ENCODE measurements at regions not wholly inside any gene's neighbourhood (a gene's known extent, or its start where the extent isn't known, plus 50 kb on each side); places are given as distances from the start of the nearest gene placed in this dataset.

DNA sequence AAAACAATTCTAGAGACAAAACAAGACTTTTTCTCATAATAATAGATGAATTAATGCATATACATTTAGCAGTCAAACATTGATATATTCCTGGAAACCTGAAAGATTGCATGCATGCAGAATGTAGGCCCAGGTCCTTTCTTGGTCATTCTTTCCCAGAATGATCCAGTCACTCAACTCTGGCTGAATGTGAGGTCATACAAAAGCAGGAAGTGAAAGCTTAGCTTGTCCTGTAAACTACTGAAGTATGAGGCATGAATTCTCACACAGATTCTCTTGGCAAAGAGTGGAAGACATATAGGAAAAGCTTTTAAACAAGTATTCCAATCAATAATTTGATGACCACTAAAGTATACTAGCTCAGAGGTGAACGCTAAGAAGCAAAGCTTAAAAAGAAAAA lies 253.9 kb downstream of the PPP1R3A start:
- ChIA-PET CTCF (no interaction called here), POLR2A (no interaction called here)
- DNase-seq (ENCODE audit: extremely low spot score), result no peak

DNA sequence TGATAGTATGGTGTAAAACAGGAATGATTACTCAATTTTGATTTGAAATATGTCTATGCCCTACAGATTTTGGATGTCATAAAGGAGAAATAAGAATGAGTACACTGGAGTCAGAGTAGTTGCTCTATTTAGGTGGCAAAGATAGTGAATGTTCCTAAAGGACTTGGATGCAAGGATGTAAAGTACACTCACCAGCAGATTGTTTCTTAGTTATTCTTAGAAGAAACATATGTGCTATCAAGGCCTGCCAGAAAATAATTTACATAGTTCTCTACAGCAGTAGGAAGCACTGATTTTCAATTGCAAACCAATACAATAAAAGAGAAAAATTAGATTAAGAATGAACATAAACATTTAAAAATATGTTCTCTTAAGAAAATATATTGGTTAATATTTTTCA lies 259.4 kb downstream of the PPP1R3A start:
- ChIA-PET POLR2A (no interaction called here), CTCF (no interaction called here)
- DNase-seq (ENCODE audit: extremely low spot score), result no peak
- TF ChIP-seq, protein P1, sequence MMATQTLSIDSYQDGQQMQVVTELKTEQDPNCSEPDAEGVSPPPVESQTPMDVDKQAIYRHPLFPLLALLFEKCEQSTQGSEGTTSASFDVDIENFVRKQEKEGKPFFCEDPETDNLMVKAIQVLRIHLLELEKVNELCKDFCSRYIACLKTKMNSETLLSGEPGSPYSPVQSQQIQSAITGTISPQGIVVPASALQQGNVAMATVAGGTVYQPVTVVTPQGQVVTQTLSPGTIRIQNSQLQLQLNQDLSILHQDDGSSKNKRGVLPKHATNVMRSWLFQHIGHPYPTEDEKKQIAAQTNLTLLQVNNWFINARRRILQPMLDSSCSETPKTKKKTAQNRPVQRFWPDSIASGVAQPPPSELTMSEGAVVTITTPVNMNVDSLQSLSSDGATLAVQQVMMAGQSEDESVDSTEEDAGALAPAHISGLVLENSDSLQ (IDR thresholded peaks at IDR 0.05), result no peak
- TF ChIP-seq CTBP1 (IDR thresholded peaks at IDR 0.05; ENCODE audit: borderline replicate concordance), result no peak
- TF ChIP-seq HDGF (IDR thresholded peaks at IDR 0.05; ENCODE audit: borderline replicate concordance), result no peak
- no peak for TF ChIP-seq ARNT (IDR thresholded peaks at IDR 0.05)
- TF ChIP-seq FOXK2 (IDR thresholded peaks at IDR 0.05), result no peak
- no peak for TF ChIP-seq FOXA1 (IDR thresholded peaks at IDR 0.05)
- no peak for TF ChIP-seq L3MBTL2 (conservative IDR thresholded peaks at IDR 0.05)
- no peak for TF ChIP-seq LEF1 (IDR thresholded peaks at IDR 0.05; ENCODE audit: borderline replicate concordance)
- TF ChIP-seq SUZ12 (IDR thresholded peaks at IDR 0.05), result no peak
- TF ChIP-seq FOXM1 (IDR thresholded peaks at IDR 0.05; ENCODE audit: borderline replicate concordance), result no peak
- no peak for TF ChIP-seq NFRKB (IDR thresholded peaks at IDR 0.05)
- TF ChIP-seq ZNF384 (IDR thresholded peaks at IDR 0.05), result no peak

More for the DNA sequence above, 253.9 kb downstream of the PPP1R3A start:
- TF ChIP-seq LEF1 (IDR thresholded peaks at IDR 0.05; ENCODE audit: borderline replicate concordance) (no peak), FOXA1 (IDR thresholded peaks at IDR 0.05) (no peak), CTBP1 (IDR thresholded peaks at IDR 0.05; ENCODE audit: borderline replicate concordance) (no peak), FOXK2 (IDR thresholded peaks at IDR 0.05) (no peak)

DNA sequence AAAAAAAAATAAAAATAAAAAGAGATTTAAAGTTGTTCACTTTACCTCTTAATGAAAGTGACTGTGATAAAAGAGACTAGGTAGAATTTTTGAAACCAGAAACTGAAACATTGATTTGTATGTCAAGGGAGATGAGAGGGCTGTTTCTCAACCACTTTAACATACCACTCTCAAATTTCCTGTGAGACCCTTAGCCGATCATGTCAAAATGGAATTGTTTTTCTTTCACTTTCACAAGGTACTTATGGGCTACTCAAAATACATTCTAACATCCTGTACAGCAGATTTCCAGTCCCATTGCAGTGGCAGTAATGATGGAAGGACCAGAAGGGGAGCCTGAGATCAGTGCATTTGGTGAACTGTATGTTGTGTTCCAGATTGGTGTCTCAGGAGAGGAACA lies 261.2 kb downstream of the PPP1R3A start:
- CTCF ChIA-PET, result no interaction called here
- no peak for DNase-seq (ENCODE audit: extremely low spot score)
- POLR2A ChIA-PET, result no interaction called here

DNA sequence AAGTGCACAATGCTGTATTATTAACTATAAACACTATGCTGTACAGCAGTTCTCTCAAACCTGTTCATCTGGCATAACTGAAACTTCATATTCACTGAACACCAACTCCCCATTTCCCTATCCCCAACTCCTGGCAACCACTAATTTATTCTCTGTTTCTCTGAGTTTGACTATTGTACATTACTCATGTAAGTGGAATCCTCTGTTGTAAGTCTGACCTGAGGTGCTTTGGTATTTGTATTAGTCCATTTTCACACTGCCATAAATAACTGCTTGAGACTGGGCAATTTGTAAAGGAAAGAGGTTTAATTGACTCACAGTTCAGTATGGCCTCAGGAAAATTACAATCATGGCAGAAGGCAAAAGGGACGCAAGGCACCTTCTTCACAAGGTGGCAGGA lies 266.3 kb downstream of the PPP1R3A start:
- DNase-seq (ENCODE audit: extremely low spot score), result no peak
- TF ChIP-seq SUZ12 (IDR thresholded peaks at IDR 0.05) (no peak), HDGF (IDR thresholded peaks at IDR 0.05; ENCODE audit: borderline replicate concordance) (no peak), ARNT (IDR thresholded peaks at IDR 0.05) (no peak), CTBP1 (IDR thresholded peaks at IDR 0.05; ENCODE audit: borderline replicate concordance) (no peak), SP1 (IDR thresholded peaks at IDR 0.05) (no peak), BHLHE40 (IDR thresholded peaks at IDR 0.05; ENCODE audit: borderline replicate concordance) (no peak), FOXK2 (IDR thresholded peaks at IDR 0.05) (no peak), L3MBTL2 (conservative IDR thresholded peaks at IDR 0.05) (no peak), LEF1 (IDR thresholded peaks at IDR 0.05; ENCODE audit: borderline replicate concordance) (no peak), NFRKB (IDR thresholded peaks at IDR 0.05) (no peak), TARDBP (IDR thresholded peaks at IDR 0.05) (no peak), ZNF384 (IDR thresholded peaks at IDR 0.05) (no peak), FOXM1 (IDR thresholded peaks at IDR 0.05; ENCODE audit: borderline replicate concordance) (no peak)
- TF ChIP-seq, protein P1 (IDR thresholded peaks at IDR 0.05), result no peak
- CTCF ChIA-PET, result no interaction called here
- POLR2A ChIA-PET, result no interaction called here

More for the DNA sequence above, 261.2 kb downstream of the PPP1R3A start:
- TF ChIP-seq TARDBP (IDR thresholded peaks at IDR 0.05) (no peak), NFRKB (IDR thresholded peaks at IDR 0.05) (no peak), FOXA1 (IDR thresholded peaks at IDR 0.05) (no peak), LEF1 (IDR thresholded peaks at IDR 0.05; ENCODE audit: borderline replicate concordance) (no peak), CTBP1 (IDR thresholded peaks at IDR 0.05; ENCODE audit: borderline replicate concordance) (no peak), SUZ12 (IDR thresholded peaks at IDR 0.05) (no peak), SP1 (IDR thresholded peaks at IDR 0.05) (no peak), ARNT (IDR thresholded peaks at IDR 0.05) (no peak), FOXK2 (IDR thresholded peaks at IDR 0.05) (no peak)

DNA sequence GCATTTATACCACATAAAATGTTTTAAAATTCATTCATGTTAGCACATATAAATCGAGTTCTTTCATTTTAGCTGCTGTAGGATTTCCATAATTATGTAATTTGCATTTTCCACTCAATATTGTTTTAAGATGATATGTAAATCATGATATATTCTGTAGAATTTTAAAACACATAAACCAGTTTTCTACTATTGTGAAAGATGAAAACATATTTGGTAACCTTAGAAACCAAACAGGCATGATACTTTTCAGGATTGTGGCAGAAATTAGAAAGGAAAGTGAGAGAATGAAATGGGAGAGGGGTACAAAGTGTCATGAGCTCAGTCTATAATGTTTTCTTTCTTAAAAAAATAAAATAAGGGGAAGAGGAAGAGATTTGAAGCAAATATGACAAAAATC lies 269.3 kb downstream of the PPP1R3A start:
- DNase-seq (ENCODE audit: extremely low spot score), result no peak
- TF ChIP-seq TARDBP (IDR thresholded peaks at IDR 0.05) (no peak), FOXK2 (IDR thresholded peaks at IDR 0.05) (no peak), BHLHE40 (IDR thresholded peaks at IDR 0.05; ENCODE audit: borderline replicate concordance) (no peak), FOXM1 (IDR thresholded peaks at IDR 0.05; ENCODE audit: borderline replicate concordance) (no peak), NFRKB (IDR thresholded peaks at IDR 0.05) (no peak), L3MBTL2 (conservative IDR thresholded peaks at IDR 0.05) (no peak), SP1 (IDR thresholded peaks at IDR 0.05) (no peak), ELF4 (IDR thresholded peaks at IDR 0.05) (no peak), FOXA1 (IDR thresholded peaks at IDR 0.05) (no peak), HDGF (IDR thresholded peaks at IDR 0.05; ENCODE audit: borderline replicate concordance) (no peak)
- TF ChIP-seq, protein P1 (IDR thresholded peaks at IDR 0.05), result no peak
- POLR2A ChIA-PET, result no interaction called here
- CTCF ChIA-PET, result no interaction called here

DNA sequence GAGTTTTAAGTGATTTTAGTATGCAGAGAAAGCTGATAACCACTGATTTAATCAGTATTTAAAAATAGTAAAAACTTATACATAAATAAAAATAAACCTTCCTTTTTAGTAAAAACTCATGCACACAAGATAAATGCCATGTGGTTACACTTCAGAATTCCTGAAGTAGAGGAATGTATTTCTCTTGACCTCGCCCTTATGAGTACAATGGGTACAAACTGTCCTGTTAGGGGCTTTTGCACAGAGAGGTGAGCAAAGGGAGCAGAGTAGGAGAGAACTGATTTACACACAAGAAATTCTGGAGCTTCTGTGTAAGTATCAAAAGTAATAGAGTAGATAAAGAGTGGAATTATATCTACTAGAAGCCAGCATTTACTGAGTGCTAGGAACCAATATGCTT lies 279.6 kb downstream of the PPP1R3A start:
- TF ChIP-seq, protein P1 (IDR thresholded peaks at IDR 0.05), result no peak
- TF ChIP-seq FOXM1 (IDR thresholded peaks at IDR 0.05; ENCODE audit: borderline replicate concordance) (no peak), LEF1 (IDR thresholded peaks at IDR 0.05; ENCODE audit: borderline replicate concordance) (no peak), FOXA1 (IDR thresholded peaks at IDR 0.05) (no peak), TARDBP (IDR thresholded peaks at IDR 0.05) (no peak), FOXK2 (IDR thresholded peaks at IDR 0.05) (no peak), CTBP1 (IDR thresholded peaks at IDR 0.05; ENCODE audit: borderline replicate concordance) (no peak)
- CTCF ChIA-PET, result no interaction called here
- no peak for DNase-seq (ENCODE audit: extremely low spot score)
- POLR2A ChIA-PET, result no interaction called here

All from HEK293T (cell line).